ENCODE measurements at regions not wholly inside any gene's neighbourhood (a gene's known extent, or its start where the extent isn't known, plus 50 kb on each side); places are given as distances from the start of the nearest gene placed in this dataset.

GRCh38 chr3:94394885-94395284, 332.0 kb downstream of the NSUN3 start:
- TF ChIP-seq EZH2 (IDR thresholded peaks at IDR 0.05; ENCODE audit: low read length, unreplicated experiment) (no peak), CTCF (conservative IDR thresholded peaks at IDR 0.05; ENCODE audit: low read depth, low read length) (no peak), EZH2phosphoT487 (IDR thresholded peaks at IDR 0.05; ENCODE audit: borderline replicate concordance, low read length) (no peak)

Measured in PC-3 (cell line).